ENCODE measurements at regions not wholly inside any gene's neighbourhood (a gene's known extent, or its start where the extent isn't known, plus 50 kb on each side); places are given as distances from the start of the nearest gene placed in this dataset.

DNA sequence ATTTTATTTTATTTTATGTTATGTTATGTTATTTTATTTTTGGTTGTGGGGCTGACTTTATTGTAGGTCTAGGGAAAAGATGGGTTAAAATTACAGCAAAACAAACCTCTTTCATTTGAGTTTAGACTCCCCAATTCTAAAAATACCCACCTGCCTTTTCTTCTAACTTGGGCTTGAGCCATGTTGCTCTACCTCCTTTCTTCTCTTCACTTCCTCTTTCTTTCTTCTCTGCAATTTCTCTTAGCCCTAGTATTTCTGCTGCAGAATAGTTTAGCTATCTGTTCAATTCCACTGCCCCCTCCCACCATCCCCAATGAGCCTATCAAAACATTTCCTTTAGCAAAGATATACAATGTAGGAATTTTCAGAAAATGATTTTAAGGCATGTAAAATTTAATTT lies 653.3 kb downstream of the ARAP2 start (continued):
- TF ChIP-seq, protein P1, sequence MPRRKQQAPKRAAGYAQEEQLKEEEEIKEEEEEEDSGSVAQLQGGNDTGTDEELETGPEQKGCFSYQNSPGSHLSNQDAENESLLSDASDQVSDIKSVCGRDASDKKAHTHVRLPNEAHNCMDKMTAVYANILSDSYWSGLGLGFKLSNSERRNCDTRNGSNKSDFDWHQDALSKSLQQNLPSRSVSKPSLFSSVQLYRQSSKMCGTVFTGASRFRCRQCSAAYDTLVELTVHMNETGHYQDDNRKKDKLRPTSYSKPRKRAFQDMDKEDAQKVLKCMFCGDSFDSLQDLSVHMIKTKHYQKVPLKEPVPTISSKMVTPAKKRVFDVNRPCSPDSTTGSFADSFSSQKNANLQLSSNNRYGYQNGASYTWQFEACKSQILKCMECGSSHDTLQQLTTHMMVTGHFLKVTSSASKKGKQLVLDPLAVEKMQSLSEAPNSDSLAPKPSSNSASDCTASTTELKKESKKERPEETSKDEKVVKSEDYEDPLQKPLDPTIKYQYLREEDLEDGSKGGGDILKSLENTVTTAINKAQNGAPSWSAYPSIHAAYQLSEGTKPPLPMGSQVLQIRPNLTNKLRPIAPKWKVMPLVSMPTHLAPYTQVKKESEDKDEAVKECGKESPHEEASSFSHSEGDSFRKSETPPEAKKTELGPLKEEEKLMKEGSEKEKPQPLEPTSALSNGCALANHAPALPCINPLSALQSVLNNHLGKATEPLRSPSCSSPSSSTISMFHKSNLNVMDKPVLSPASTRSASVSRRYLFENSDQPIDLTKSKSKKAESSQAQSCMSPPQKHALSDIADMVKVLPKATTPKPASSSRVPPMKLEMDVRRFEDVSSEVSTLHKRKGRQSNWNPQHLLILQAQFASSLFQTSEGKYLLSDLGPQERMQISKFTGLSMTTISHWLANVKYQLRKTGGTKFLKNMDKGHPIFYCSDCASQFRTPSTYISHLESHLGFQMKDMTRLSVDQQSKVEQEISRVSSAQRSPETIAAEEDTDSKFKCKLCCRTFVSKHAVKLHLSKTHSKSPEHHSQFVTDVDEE (CRISPR knock-in tag; IDR thresholded peaks at IDR 0.05) = no peak
- no peak for TF ChIP-seq ARNTL (CRISPR knock-in tag; IDR thresholded peaks at IDR 0.05; ENCODE audit: borderline replicate concordance, low read depth)

DNA sequence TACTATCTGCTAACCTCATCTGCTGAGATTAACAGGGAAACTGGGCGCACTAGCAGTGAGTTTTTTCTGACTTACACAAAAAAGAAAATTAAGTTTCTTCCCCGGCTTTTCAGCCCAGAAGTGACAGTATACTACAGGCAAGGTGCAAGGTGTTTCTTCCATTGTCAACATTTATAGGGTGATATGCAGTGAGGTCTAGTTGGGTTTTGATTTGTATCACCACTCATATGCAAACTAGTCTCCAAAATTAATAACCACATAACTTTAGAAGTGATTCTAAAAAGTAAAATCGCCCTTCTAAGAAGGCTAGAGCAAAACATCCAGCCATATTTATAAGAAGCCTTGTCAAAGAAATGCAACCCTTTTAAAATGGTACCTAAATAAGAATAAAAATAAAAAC lies 640.1 kb downstream of the ARAP2 start:
- ATAC-seq = no peak
- TF ChIP-seq ZFP3 (CRISPR knock-in tag; IDR thresholded peaks at IDR 0.05) (no peak), RARB (CRISPR knock-in tag; IDR thresholded peaks at IDR 0.05) (no peak), SNAI2 (CRISPR knock-in tag; IDR thresholded peaks at IDR 0.05) (no peak), ZNF8 (CRISPR knock-in tag; IDR thresholded peaks at IDR 0.05) (no peak), BACH2 (CRISPR knock-in tag; IDR thresholded peaks at IDR 0.05; ENCODE audit: borderline replicate concordance) (no peak), GLIS3 (CRISPR knock-in tag; IDR thresholded peaks at IDR 0.05) (no peak), PPARA (CRISPR knock-in tag; IDR thresholded peaks at IDR 0.05; ENCODE audit: borderline replicate concordance) (no peak), ZNF70 (CRISPR knock-in tag; IDR thresholded peaks at IDR 0.05) (no peak), TCF4 (CRISPR knock-in tag; IDR thresholded peaks at IDR 0.05; ENCODE audit: borderline replicate concordance) (no peak), ZC3H10 (CRISPR knock-in tag; IDR thresholded peaks at IDR 0.05) (no peak)
- TF ChIP-seq, protein P2, sequence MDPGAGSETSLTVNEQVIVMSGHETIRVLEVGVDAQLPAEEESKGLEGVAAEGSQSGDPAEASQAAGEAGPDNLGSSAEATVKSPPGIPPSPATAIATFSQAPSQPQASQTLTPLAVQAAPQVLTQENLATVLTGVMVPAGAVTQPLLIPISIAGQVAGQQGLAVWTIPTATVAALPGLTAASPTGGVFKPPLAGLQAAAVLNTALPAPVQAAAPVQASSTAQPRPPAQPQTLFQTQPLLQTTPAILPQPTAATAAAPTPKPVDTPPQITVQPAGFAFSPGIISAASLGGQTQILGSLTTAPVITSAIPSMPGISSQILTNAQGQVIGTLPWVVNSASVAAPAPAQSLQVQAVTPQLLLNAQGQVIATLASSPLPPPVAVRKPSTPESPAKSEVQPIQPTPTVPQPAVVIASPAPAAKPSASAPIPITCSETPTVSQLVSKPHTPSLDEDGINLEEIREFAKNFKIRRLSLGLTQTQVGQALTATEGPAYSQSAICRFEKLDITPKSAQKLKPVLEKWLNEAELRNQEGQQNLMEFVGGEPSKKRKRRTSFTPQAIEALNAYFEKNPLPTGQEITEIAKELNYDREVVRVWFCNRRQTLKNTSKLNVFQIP (CRISPR knock-in tag; IDR thresholded peaks at IDR 0.05; ENCODE audit: borderline replicate concordance, low read depth) = no peak
- TF ChIP-seq, protein P3, sequence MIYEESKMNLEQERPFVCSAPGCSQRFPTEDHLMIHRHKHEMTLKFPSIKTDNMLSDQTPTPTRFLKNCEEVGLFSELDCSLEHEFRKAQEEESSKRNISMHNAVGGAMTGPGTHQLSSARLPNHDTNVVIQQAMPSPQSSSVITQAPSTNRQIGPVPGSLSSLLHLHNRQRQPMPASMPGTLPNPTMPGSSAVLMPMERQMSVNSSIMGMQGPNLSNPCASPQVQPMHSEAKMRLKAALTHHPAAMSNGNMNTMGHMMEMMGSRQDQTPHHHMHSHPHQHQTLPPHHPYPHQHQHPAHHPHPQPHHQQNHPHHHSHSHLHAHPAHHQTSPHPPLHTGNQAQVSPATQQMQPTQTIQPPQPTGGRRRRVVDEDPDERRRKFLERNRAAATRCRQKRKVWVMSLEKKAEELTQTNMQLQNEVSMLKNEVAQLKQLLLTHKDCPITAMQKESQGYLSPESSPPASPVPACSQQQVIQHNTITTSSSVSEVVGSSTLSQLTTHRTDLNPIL (CRISPR knock-in tag; IDR thresholded peaks at IDR 0.05; ENCODE audit: low read depth) = no peak
- TF ChIP-seq, protein P4, sequence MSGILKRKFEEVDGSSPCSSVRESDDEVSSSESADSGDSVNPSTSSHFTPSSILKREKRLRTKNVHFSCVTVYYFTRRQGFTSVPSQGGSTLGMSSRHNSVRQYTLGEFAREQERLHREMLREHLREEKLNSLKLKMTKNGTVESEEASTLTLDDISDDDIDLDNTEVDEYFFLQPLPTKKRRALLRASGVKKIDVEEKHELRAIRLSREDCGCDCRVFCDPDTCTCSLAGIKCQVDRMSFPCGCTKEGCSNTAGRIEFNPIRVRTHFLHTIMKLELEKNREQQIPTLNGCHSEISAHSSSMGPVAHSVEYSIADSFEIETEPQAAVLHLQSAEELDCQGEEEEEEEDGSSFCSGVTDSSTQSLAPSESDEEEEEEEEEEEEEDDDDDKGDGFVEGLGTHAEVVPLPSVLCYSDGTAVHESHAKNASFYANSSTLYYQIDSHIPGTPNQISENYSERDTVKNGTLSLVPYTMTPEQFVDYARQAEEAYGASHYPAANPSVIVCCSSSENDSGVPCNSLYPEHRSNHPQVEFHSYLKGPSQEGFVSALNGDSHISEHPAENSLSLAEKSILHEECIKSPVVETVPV (CRISPR knock-in tag; IDR thresholded peaks at IDR 0.05) = no peak

DNA sequence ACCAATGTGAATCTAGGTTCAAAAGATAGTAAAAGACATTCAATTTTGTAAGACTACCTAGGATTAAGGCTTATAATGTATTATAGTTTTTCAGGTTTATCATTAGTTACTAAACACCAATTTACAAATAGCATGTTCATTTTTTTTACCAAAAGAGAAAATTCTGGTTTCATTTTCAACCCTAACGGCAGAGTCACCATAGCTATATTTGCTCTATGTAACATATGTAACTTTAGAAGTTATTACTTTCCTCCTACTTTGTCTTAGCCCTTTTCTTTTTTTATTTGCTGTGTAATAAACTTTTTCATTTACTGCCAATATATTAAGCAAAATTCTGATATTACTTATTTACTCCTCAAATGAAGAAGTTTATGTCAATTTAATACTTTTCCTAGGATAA lies 639.6 kb downstream of the ARAP2 start:
- TF ChIP-seq, protein P4 (CRISPR knock-in tag; IDR thresholded peaks at IDR 0.05) = no peak
- no peak for TF ChIP-seq GLIS3 (CRISPR knock-in tag; IDR thresholded peaks at IDR 0.05)
- TF ChIP-seq RARB (CRISPR knock-in tag; IDR thresholded peaks at IDR 0.05) = no peak
- no peak for TF ChIP-seq OSR1 (CRISPR knock-in tag; IDR thresholded peaks at IDR 0.05)
- TF ChIP-seq ZNF8 (CRISPR knock-in tag; IDR thresholded peaks at IDR 0.05) = no peak
- no peak for TF ChIP-seq ARNTL (CRISPR knock-in tag; IDR thresholded peaks at IDR 0.05; ENCODE audit: borderline replicate concordance, low read depth)
- ATAC-seq = no peak

DNA sequence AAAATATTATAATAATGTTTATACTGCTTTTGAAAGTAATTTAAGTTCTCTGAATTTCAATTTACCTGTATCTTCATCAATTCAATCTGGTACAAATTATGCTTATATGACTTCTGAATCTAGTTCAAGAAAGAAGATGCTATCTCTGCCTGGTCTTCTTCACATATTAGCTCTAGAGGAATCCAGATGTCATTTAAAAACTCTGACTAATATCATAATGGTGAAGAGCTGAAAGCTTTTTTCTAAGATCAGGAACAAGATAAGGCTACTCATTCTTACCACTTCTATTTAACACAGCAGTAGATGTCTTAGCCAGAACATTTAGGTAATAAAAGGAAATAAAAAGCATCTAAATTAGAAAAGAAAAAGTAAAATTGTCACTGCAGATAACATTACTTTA lies 636.1 kb downstream of the ARAP2 start:
- no peak; the same call in 2 of the 3 replicates for ATAC-seq
- TF ChIP-seq SNAI2 (CRISPR knock-in tag; IDR thresholded peaks at IDR 0.05) (no peak), OSR1 (CRISPR knock-in tag; IDR thresholded peaks at IDR 0.05) (no peak), ESRRG (CRISPR knock-in tag; IDR thresholded peaks at IDR 0.05) (no peak), ZNF565 (CRISPR knock-in tag; conservative IDR thresholded peaks at IDR 0.05; ENCODE audit: low read depth) (no peak), BACH2 (CRISPR knock-in tag; IDR thresholded peaks at IDR 0.05; ENCODE audit: borderline replicate concordance) (no peak), PPARA (CRISPR knock-in tag; IDR thresholded peaks at IDR 0.05; ENCODE audit: borderline replicate concordance) (no peak), CSDC2 (CRISPR knock-in tag; IDR thresholded peaks at IDR 0.05) (no peak), TCF4 (CRISPR knock-in tag; IDR thresholded peaks at IDR 0.05; ENCODE audit: borderline replicate concordance) (no peak), ISL1 (CRISPR knock-in tag; IDR thresholded peaks at IDR 0.05) (no peak)
- TF ChIP-seq, protein P3 (CRISPR knock-in tag; IDR thresholded peaks at IDR 0.05; ENCODE audit: low read depth) = no peak
- TF ChIP-seq, protein P5, sequence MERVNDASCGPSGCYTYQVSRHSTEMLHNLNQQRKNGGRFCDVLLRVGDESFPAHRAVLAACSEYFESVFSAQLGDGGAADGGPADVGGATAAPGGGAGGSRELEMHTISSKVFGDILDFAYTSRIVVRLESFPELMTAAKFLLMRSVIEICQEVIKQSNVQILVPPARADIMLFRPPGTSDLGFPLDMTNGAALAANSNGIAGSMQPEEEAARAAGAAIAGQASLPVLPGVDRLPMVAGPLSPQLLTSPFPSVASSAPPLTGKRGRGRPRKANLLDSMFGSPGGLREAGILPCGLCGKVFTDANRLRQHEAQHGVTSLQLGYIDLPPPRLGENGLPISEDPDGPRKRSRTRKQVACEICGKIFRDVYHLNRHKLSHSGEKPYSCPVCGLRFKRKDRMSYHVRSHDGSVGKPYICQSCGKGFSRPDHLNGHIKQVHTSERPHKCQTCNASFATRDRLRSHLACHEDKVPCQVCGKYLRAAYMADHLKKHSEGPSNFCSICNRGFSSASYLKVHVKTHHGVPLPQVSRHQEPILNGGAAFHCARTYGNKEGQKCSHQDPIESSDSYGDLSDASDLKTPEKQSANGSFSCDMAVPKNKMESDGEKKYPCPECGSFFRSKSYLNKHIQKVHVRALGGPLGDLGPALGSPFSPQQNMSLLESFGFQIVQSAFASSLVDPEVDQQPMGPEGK (CRISPR knock-in tag; IDR thresholded peaks at IDR 0.05; ENCODE audit: borderline replicate concordance) = no peak

Data from SK-N-SH treated with all-trans-retinoic acid at 6 μM for 48 hours (cell line).